Caco-2 (cell line): ENCODE measurements at regions not wholly inside any gene's neighbourhood (a gene's known extent, or its start where the extent isn't known, plus 50 kb on each side); places are given as distances from the start of the nearest gene placed in this dataset.
"Not testable (repeated sequence)": the region's sequence is repeated elsewhere in the genome, so short reads cannot be mapped to it uniquely, and the experiment has no call there.

Experiments used
- BruUV-seq: library from RNA; stranded (reverse); fragments of 400-500 nt; replicated peaks from 2 replicates; lab custom pipeline; 2021; lab: Mats Ljungman, UMichigan
- CTCF ChIA-PET: fragments of 300-600 bp; sonication (Branson Sonifier 250); formaldehyde crosslinking; loops from one replicate; lab custom pipeline; 2022; ENCODE audit warnings: antibody characterized with exemption; lab: Charles Lee
- POLR2A ChIA-PET: fragments of 300-600 bp; sonication (Branson Sonifier 250); formaldehyde crosslinking; loops from one replicate; lab custom pipeline; 2022; ENCODE audit warnings: antibody characterized with exemption; lab: Charles Lee
- DNase-seq, 2 experiments: peaks; one replicate each; pipeline versions ENCODE4 v3.0.0 to v3.0.0-alpha.2; 2020 to 2022
- H3K27me3 ChIP-seq: replicated peaks from 2 replicates; pipeline ENCODE4 v1.6.0; 2011; ENCODE audit warnings: low read length; ENCODE audit not compliant: control insufficient read depth, insufficient read depth
- H3K36me3 ChIP-seq: 2 replicates; pipeline ENCODE4 v1.5.1; 2011; ENCODE audit warnings: low read length; ENCODE audit not compliant: control insufficient read depth, insufficient read depth
- H3K4me1 ChIP-seq: fragments of 250-450 bp; sonication (Bioruptor Pico); 2 replicates; pipeline ENCODE4 v1.5.1; 2020; ENCODE audit warnings: mild to moderate bottlenecking
- H3K4me3 ChIP-seq: 2 replicates; pipeline ENCODE4 v1.5.1; 2011; ENCODE audit warnings: low read depth, mild to moderate bottlenecking, control low read depth, low read length
- H3K9me3 ChIP-seq: fragments of 250-450 bp; sonication (Bioruptor Pico); 2 replicates; pipeline ENCODE4 v1.5.1; 2020; ENCODE audit warnings: mild to moderate bottlenecking, moderate library complexity
- H3K27ac Mint-ChIP-seq: one replicate; pipeline ENCODE4 v1.8.0; 2022; ENCODE audit warnings: mixed read lengths; ENCODE audit not compliant: unreplicated experiment
- H3K27me3 Mint-ChIP-seq: one replicate; pipeline ENCODE4 v1.8.0; 2022; ENCODE audit warnings: mixed read lengths; ENCODE audit not compliant: insufficient read depth, unreplicated experiment
- H3K36me3 Mint-ChIP-seq: one replicate; pipeline ENCODE4 v1.8.0; 2022; ENCODE audit warnings: mild to moderate bottlenecking, mixed read lengths; ENCODE audit not compliant: insufficient read depth, unreplicated experiment
- H3K4me1 Mint-ChIP-seq: one replicate; pipeline ENCODE4 v1.8.0; 2022; ENCODE audit warnings: low read depth, mixed read lengths; ENCODE audit not compliant: unreplicated experiment
- H3K4me3 Mint-ChIP-seq: one replicate; pipeline ENCODE4 v1.8.0; 2022; ENCODE audit warnings: mild to moderate bottlenecking, moderate library complexity, mixed read lengths; ENCODE audit not compliant: unreplicated experiment
- H3K9me3 Mint-ChIP-seq: one replicate; pipeline ENCODE4 v1.8.0; 2022; ENCODE audit warnings: mixed read lengths; ENCODE audit not compliant: unreplicated experiment
- intact Hi-C: fragments of 100-400 bp; cut with micrococcal nuclease; formaldehyde crosslinking; loops from one replicate; pipeline ENCODE4 v1.10.0; 2022; ENCODE audit not compliant: unreplicated experiment
- TF ChIP-seq, protein P1 (sequence below), 2 experiments: fragments of 200-600 bp in 1 of 2; IDR thresholded peaks; 1 replicate in 1 of 2; 2 replicates in 1 of 2; pipeline versions ENCODE4 v1.5.1 to v1.8.0; 2011 to 2022; ENCODE audit warnings: antibody characterized with exemption in 1 of 2, control low read depth in 1 of 2, inconsistent platforms in 1 of 2, low read depth in 1 of 2, low read length in 1 of 2, mild to moderate bottlenecking in 1 of 2, moderate library complexity in 1 of 2; ENCODE audit not compliant: insufficient read depth in 1 of 2, severe bottlenecking in 1 of 2, unreplicated experiment in 1 of 2

GRCh38 chr18:73331212-73331772 lies 463.5 kb upstream of the NETO1 start:
- Mint-ChIP-seq H3K9me3 (no peaks in the 10 kb centered on the region), H3K27me3 (no peaks in the 10 kb centered on the region), H3K4me3 (no peak overlapping the region), H3K4me1 (no peaks in the 10 kb centered on the region), H3K27ac (no peak overlapping the region), H3K36me3 (no peaks in the 10 kb centered on the region)
- CTCF ChIA-PET = no interaction called here
- no TSS peak for BruUV-seq
- Histone ChIP-seq H3K36me3 (no peaks in the 10 kb centered on the region), H3K4me3 (no peak overlapping the region), H3K9me3 (no peaks in the 10 kb centered on the region), H3K4me1 (no peaks in the 10 kb centered on the region), H3K27me3 (no peaks in the 10 kb centered on the region)
- intact Hi-C loops = no loop called here
- TF ChIP-seq, protein P1, sequence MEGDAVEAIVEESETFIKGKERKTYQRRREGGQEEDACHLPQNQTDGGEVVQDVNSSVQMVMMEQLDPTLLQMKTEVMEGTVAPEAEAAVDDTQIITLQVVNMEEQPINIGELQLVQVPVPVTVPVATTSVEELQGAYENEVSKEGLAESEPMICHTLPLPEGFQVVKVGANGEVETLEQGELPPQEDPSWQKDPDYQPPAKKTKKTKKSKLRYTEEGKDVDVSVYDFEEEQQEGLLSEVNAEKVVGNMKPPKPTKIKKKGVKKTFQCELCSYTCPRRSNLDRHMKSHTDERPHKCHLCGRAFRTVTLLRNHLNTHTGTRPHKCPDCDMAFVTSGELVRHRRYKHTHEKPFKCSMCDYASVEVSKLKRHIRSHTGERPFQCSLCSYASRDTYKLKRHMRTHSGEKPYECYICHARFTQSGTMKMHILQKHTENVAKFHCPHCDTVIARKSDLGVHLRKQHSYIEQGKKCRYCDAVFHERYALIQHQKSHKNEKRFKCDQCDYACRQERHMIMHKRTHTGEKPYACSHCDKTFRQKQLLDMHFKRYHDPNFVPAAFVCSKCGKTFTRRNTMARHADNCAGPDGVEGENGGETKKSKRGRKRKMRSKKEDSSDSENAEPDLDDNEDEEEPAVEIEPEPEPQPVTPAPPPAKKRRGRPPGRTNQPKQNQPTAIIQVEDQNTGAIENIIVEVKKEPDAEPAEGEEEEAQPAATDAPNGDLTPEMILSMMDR (IDR thresholded peaks at IDR 0.05; ENCODE audit: insufficient read depth in 1 of 2, low read depth in 1 of 2, low read length in 1 of 2, severe bottlenecking in 1 of 2, unreplicated experiment in 1 of 2) = no peak
- no peak for DNase-seq
- POLR2A ChIA-PET = no interaction called here

- H3K27me3 Mint-ChIP-seq, H3K27me3 ChIP-seq, H3K36me3 ChIP-seq, DNase-seq, POLR2A ChIA-PET, H3K4me1 ChIP-seq, H3K36me3 Mint-ChIP-seq, H3K4me1 Mint-ChIP-seq, H3K9me3 Mint-ChIP-seq, H3K27ac Mint-ChIP-seq, H3K4me3 ChIP-seq, H3K4me3 Mint-ChIP-seq, intact Hi-C loops, BruUV-seq, CTCF ChIA-PET, H3K9me3 ChIP-seq: not testable (repeated sequence)
Observed at GRCh38 chr18:73330106-73330505, 462.3 kb upstream of the NETO1 start.

DNA sequence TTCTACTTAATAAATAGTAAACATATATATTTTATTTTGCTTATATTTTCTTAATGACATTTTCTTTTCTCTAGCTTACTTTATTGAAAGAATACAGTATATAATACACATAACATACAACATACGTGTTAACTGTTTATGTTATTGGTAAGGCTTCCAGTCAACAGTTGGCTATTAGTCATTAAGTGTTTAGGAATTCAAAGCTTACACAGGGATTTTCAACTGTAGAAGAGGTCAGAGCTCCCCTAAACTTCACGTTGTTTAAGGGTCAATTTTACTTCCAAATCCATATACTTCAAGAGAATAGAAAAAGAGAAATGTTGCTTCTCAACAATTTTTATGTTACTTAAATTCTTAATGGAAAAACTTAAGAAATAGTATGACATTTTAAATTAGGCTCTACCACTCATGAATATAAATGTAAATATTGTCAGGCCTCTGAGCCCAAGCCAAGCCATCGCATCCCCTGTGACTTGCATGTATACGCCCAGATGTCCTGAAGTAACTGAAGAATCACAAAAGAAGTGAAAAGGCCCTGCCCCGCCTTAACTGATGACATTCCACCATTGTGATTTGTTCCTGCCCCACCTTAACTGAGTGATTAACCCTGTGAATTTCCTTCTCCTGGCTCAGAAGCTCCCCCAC lies 456.5 kb upstream of the NETO1 start:
- H3K9me3 ChIP-seq, intact Hi-C loops, H3K36me3 Mint-ChIP-seq, DNase-seq, POLR2A ChIA-PET, H3K4me3 Mint-ChIP-seq, CTCF ChIA-PET, H3K4me3 ChIP-seq, BruUV-seq, H3K4me1 ChIP-seq, H3K9me3 Mint-ChIP-seq, H3K4me1 Mint-ChIP-seq, H3K27ac Mint-ChIP-seq, H3K27me3 ChIP-seq, H3K36me3 ChIP-seq, H3K27me3 Mint-ChIP-seq: not testable (repeated sequence)

DNA sequence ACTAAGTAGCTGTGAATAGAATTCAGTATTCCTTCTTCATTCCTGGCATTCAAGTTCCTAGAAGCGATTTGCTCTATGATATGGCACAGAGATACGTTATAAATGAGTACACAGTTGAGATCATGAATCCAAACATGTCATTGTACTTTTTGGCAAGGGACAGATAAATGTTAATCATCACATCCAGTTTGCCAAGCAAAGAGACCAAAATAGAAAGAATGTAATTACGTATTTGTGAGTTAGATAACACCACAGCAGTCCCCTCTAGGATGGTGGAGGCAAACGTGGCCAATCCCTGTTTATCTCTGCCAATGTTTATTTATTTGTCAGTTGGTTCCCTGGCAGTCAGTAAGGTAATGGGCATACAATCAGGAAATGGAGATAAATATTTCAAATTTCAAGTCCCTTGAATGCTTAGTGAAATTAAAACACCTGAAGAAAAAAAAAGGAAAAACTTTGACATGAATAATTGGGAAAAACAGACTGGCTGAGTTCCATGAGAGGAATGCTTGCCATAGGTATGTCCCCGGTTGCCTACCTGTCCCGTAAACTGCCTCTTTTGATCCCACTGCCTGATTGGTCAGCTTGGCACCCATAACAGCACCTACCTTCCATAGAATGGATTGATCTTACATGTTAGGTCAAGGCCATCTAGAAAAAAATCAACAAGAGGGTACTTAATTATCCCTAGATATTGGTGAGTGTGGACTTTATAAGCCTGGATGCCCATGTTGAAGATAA lies 451.1 kb upstream of the NETO1 start:
- H3K36me3 ChIP-seq = no peaks in the 10 kb centered on the region
- no peaks in the 10 kb centered on the region for H3K27me3 ChIP-seq
- no peaks in the 10 kb centered on the region for H3K9me3 ChIP-seq
- no peaks in the 10 kb centered on the region for H3K4me1 ChIP-seq
- POLR2A ChIA-PET = no interaction called here
- Mint-ChIP-seq H3K4me1 (no peaks in the 10 kb centered on the region), H3K36me3 (no peaks in the 10 kb centered on the region), H3K27me3 (no peaks in the 10 kb centered on the region), H3K4me3 (no peak overlapping the region), H3K27ac (no peak overlapping the region), H3K9me3 (no peaks in the 10 kb centered on the region)
- no peak overlapping the region for H3K4me3 ChIP-seq
- no peak for DNase-seq
- CTCF ChIA-PET = no interaction called here
- BruUV-seq = no TSS peak
- intact Hi-C loops = no loop called here
- TF ChIP-seq, protein P1 (IDR thresholded peaks at IDR 0.05; ENCODE audit: insufficient read depth in 1 of 2, low read depth in 1 of 2, low read length in 1 of 2, severe bottlenecking in 1 of 2, unreplicated experiment in 1 of 2) = no peak
